Retinal pigment epithelial cell (primary cell): ENCODE measurements at regions not wholly inside any gene's neighbourhood (a gene's known extent, or its start where the extent isn't known, plus 50 kb on each side); places are given as distances from the start of the nearest gene placed in this dataset.

Source experiments
- DNase-seq: peaks from one replicate; pipeline ENCODE4 v3.0.0-alpha.2; 2010; ENCODE audit warnings: low read depth
- H3K4me3 ChIP-seq: 2 replicates; pipeline ENCODE4 v1.5.1; 2011; ENCODE audit warnings: mild to moderate bottlenecking, low read length, control low read depth, moderate library complexity
- TF ChIP-seq, protein P1 (sequence below): conservative IDR thresholded peaks from 2 replicates; pipeline ENCODE4 v1.5.1; 2011; ENCODE audit warnings: low read depth, low read length, control low read depth, inconsistent platforms

DNA sequence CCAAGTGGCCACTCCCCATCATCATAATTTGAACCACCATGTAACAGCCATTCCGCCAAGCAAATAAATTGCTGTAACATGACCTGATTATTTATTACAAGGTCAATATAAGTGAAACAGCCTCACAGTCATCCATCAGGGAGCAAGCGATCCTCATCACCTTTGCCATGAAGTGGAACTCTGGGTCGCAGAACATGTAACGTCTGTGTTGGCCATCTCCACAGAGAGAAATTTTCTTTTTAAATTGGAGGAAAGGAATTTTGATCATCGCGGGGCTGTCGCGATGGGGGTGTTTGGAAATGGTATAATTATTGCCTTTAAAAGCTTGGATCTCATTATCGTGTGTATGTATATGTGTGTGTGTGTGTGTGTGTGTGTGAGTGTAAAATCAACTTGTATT is 90.2 kb downstream of the SHOX start:
- TF ChIP-seq, protein P1, sequence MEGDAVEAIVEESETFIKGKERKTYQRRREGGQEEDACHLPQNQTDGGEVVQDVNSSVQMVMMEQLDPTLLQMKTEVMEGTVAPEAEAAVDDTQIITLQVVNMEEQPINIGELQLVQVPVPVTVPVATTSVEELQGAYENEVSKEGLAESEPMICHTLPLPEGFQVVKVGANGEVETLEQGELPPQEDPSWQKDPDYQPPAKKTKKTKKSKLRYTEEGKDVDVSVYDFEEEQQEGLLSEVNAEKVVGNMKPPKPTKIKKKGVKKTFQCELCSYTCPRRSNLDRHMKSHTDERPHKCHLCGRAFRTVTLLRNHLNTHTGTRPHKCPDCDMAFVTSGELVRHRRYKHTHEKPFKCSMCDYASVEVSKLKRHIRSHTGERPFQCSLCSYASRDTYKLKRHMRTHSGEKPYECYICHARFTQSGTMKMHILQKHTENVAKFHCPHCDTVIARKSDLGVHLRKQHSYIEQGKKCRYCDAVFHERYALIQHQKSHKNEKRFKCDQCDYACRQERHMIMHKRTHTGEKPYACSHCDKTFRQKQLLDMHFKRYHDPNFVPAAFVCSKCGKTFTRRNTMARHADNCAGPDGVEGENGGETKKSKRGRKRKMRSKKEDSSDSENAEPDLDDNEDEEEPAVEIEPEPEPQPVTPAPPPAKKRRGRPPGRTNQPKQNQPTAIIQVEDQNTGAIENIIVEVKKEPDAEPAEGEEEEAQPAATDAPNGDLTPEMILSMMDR, result no peak
- no peak overlapping the region for H3K4me3 ChIP-seq
- no peak for DNase-seq

DNA sequence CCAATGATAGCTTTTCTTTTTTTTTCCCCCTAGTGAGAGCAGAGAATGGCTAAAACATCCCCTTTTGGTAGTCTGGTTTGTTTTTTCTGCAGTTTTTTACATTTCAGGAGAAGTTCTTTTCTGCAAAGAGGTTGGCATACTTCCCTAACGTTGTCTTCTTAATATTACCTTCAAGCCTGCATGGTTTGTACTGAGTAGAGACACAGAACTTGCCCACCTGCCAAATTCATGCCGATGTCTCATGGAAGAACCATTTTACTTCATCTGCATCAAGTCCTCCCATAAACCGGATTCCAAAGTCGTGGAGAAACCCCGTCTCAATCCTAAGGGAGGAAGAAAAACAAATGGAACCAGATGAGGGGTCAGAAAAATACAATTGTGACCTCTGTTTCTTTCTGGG is 89.7 kb downstream of the SHOX start:
- TF ChIP-seq, protein P1, result no peak
- no peak overlapping the region for H3K4me3 ChIP-seq
- no peak for DNase-seq

DNA sequence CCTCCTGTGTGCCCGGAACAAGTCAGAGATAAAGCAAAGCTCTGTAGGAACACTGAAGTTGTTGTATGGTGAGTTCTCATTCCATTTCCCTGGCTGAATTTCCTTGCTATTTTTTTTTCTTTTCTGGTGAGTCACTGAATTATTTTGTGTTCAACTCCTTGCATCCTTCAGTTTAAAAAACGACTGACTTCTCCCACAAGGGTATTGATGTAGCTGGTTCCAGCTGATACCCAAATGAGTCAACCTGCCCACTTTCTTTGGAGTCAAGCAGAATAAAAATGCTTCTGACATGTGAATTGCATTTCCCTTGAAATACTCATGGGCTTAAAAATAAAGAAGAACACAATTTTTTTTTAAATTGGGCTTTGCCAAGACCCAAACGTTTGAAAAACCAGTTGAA is 85.5 kb downstream of the SHOX start:
- no peak overlapping the region for H3K4me3 ChIP-seq
- TF ChIP-seq, protein P1, result no peak
- DNase-seq, result no peak

DNA sequence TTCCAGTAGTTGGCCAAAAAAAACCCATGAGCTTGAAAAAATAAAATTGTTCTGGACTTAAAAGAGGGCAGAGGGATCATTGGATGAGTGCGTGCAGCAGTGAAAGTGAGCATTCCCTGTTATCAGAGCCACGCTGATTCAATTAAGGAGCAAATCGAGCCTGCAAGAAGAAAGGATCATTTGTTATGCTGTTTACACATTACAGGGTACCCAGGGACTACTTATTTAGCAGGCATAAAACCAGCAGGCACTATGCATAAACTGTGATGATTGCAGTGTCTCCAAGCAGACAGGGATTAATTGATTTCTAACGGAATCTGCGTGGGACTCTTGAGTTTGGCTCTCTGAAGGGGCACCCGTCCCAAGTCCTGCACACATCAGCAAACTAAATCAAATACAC is 83.5 kb downstream of the SHOX start:
- H3K4me3 ChIP-seq, result no peak overlapping the region
- DNase-seq, result no peak
- TF ChIP-seq, protein P1, result no peak
